Endodermal cell (in vitro differentiated cells): ENCODE measurements at regions not wholly inside any gene's neighbourhood (a gene's known extent, or its start where the extent isn't known, plus 50 kb on each side); places are given as distances from the start of the nearest gene placed in this dataset.

Source experiments
- DNase-seq: peaks from one replicate; pipeline ENCODE4 v3.0.0-alpha.2; 2017
- H3K27ac ChIP-seq: 2 replicates; pipeline ENCODE4 v1.5.1; 2013; ENCODE audit warnings: mild to moderate bottlenecking, low read depth, low read length, moderate library complexity
- H3K27me3 ChIP-seq: 2 replicates; pipeline ENCODE4 v1.6.1; 2013; ENCODE audit warnings: mild to moderate bottlenecking, low read length, moderate library complexity; ENCODE audit not compliant: insufficient read depth, control insufficient read depth, poor library complexity, severe bottlenecking
- H3K36me3 ChIP-seq: 2 replicates; pipeline ENCODE4 v1.7.0; 2013; ENCODE audit warnings: mild to moderate bottlenecking, low read length, moderate library complexity; ENCODE audit not compliant: control insufficient read depth, insufficient read depth
- H3K4me1 ChIP-seq: one replicate; pipeline ENCODE4 v1.7.0; 2013; ENCODE audit warnings: low read length; ENCODE audit not compliant: control insufficient read depth, insufficient read depth
- H3K4me3 ChIP-seq: 2 replicates; pipeline ENCODE4 v1.5.1; 2013; ENCODE audit warnings: mild to moderate bottlenecking, low read length, moderate library complexity
- H3K9ac ChIP-seq: 2 replicates; pipeline ENCODE4 v1.6.1; 2013; ENCODE audit warnings: mild to moderate bottlenecking, low read length, moderate library complexity; ENCODE audit not compliant: poor library complexity, severe bottlenecking; ENCODE audit errors: extremely low read depth
- H3K9me3 ChIP-seq: 2 replicates; pipeline ENCODE4 v1.6.1; 2013; ENCODE audit warnings: mild to moderate bottlenecking, low read length, moderate library complexity; ENCODE audit not compliant: control insufficient read depth
- H3K27ac Mint-ChIP-seq: 2 replicates; pipeline ENCODE4 v1.8.0; 2020; ENCODE audit warnings: mixed read lengths
- H3K27me3 Mint-ChIP-seq: 2 replicates; pipeline ENCODE4 v1.8.0; 2021; ENCODE audit warnings: mild to moderate bottlenecking, mixed read lengths; ENCODE audit not compliant: insufficient read depth
- H3K36me3 Mint-ChIP-seq: 2 replicates; pipeline ENCODE4 v1.8.0; 2020; ENCODE audit warnings: low read depth, mixed read lengths
- H3K4me1 Mint-ChIP-seq: 2 replicates; pipeline ENCODE4 v1.8.0; 2020; ENCODE audit warnings: mixed read lengths
- H3K4me3 Mint-ChIP-seq: 2 replicates; pipeline ENCODE4 v1.8.0; 2020; ENCODE audit warnings: mild to moderate bottlenecking, moderate library complexity, mixed read lengths
- H3K9me3 Mint-ChIP-seq: 2 replicates; pipeline ENCODE4 v1.8.0; 2020; ENCODE audit warnings: mild to moderate bottlenecking, mixed read lengths
- WGBS, 2 experiments: methylation state at CpG; one replicate each; pipeline versions ENCODE4 v1.1.5 to v1.1.7; 2013; ENCODE audit warnings: missing lambda C conversion rate in 2 of 2, mixed read lengths in 1 of 2; ENCODE audit not compliant: insufficient coverage in 1 of 2, insufficient read length in 1 of 2; 5-methylcytosine and 5-hydroxymethylcytosine counted together
- TF ChIP-seq, protein P1 (sequence below): fragments of 200-600 bp; sonication (generic); conservative IDR thresholded peaks from 2 replicates; pipeline ENCODE4 v1.5.0; 2021; ENCODE audit warnings: antibody characterized with exemption, mild to moderate bottlenecking

DNA sequence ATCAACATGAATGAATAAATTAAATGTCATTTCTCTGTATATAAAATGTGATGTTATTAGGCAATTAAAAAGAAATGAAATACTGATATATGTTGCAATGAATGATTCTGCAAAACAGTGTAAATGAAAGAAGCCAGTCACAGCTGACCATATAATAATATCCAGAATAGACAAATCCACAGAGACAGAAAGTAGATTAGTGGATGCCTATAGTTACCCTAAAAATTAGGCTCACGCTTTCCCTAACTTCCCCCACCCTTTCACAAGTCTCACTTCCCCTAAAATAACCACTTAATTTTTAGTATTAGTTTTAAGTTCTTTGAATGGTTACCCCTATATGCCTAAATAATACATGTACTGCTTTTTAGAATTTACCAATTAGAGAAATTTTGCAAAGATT, 348.9 kb upstream of the FAR2 start:
- no peak overlapping the region for H3K27ac ChIP-seq
- H3K4me3 ChIP-seq: no peak overlapping the region
- H3K27me3 ChIP-seq: no peaks in the 10 kb centered on the region
- no peaks in the 10 kb centered on the region for H3K9me3 ChIP-seq
- no peaks in the 10 kb centered on the region for H3K4me1 ChIP-seq
- H3K9ac ChIP-seq: no peak overlapping the region
- Mint-ChIP-seq H3K36me3 (no peaks in the 10 kb centered on the region), H3K4me3 (no peak overlapping the region), H3K9me3 (no peaks in the 10 kb centered on the region), H3K27ac (no peak overlapping the region), H3K27me3 (no peaks in the 10 kb centered on the region), H3K4me1 (peaks cover 2% of the 10 kb centered on the region)
- WGBS, 2 experiments: no CpG with 5 or more reads among the region's 1 CpG
- no peaks in the 10 kb centered on the region for H3K36me3 ChIP-seq
- DNase-seq: no peak
- TF ChIP-seq, protein P1, sequence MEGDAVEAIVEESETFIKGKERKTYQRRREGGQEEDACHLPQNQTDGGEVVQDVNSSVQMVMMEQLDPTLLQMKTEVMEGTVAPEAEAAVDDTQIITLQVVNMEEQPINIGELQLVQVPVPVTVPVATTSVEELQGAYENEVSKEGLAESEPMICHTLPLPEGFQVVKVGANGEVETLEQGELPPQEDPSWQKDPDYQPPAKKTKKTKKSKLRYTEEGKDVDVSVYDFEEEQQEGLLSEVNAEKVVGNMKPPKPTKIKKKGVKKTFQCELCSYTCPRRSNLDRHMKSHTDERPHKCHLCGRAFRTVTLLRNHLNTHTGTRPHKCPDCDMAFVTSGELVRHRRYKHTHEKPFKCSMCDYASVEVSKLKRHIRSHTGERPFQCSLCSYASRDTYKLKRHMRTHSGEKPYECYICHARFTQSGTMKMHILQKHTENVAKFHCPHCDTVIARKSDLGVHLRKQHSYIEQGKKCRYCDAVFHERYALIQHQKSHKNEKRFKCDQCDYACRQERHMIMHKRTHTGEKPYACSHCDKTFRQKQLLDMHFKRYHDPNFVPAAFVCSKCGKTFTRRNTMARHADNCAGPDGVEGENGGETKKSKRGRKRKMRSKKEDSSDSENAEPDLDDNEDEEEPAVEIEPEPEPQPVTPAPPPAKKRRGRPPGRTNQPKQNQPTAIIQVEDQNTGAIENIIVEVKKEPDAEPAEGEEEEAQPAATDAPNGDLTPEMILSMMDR: no peak

DNA sequence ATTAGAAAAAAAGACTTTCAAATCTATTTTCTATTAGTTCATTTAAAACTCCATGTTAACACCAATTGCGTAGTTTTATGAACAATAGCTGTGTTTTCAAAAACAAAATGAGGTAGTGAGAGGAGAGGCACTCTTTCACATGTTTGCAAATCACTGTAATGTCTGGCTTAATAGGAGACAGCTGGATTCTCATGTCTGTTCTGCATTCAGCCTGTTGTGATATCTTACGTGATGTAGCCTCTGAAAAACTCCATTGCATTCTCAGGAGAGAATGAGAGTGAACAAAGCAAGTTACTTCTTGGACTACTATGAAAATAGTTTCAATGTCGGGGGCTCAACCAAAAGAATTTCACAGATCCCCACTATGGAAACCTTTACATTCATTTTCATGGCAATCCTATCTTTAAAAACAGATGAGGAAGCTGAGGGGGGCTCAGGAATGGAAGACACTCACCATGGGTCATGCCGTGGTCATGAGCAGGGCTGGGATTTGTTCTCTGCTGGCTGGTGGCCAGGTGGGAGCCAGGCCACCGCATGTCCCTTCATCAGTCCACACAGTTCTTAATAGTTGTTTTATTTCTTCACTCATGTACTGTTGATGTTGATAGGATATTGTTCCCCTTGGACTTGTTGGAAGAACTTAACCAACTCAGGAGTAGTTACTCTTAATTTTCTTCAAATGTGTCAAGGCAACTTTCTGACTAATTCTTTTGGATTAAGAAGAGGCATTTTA, 346.2 kb upstream of the FAR2 start:
- Mint-ChIP-seq H3K27ac (no peak overlapping the region), H3K27me3 (no peaks in the 10 kb centered on the region), H3K9me3 (peaks cover 1% of the 10 kb centered on the region), H3K4me1 (no peaks in the 10 kb centered on the region), H3K4me3 (no peak overlapping the region), H3K36me3 (no peaks in the 10 kb centered on the region)
- no peaks in the 10 kb centered on the region for H3K4me1 ChIP-seq
- no peak overlapping the region for H3K27ac ChIP-seq
- no peaks in the 10 kb centered on the region for H3K27me3 ChIP-seq
- H3K4me3 ChIP-seq: no peak overlapping the region
- WGBS, 2 experiments: 86 to 90% methylated on average over 1 to 4 of the region's 5 CpGs
- H3K9ac ChIP-seq: no peak overlapping the region
- no peaks in the 10 kb centered on the region for H3K9me3 ChIP-seq
- H3K36me3 ChIP-seq: no peaks in the 10 kb centered on the region
- DNase-seq: no peak
- TF ChIP-seq, protein P1: no peak

DNA sequence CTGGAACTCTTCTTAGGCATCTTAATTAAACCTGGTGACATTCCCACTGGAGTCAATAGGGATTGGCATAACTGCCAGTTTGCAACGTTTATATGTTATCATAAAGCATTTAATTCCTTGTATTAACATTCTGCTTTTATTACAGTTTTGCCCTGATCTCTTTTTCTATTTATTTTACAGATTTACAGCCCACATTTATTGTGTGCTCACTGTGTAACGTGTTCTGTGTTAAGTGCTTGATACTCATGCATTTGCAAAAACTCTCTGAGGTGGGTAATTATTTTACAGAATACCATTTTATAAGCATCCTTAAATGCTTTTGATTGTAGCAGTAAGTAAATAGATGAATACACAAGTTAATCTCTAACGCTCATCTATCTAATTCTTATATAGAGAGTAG, 341.5 kb upstream of the FAR2 start:
- H3K4me1 Mint-ChIP-seq: no peaks in the 10 kb centered on the region
- DNase-seq: no peak
- Histone ChIP-seq H3K4me3 (no peak overlapping the region), H3K27me3 (no peaks in the 10 kb centered on the region), H3K9ac (no peak overlapping the region), H3K36me3 (no peaks in the 10 kb centered on the region), H3K4me1 (no peaks in the 10 kb centered on the region), H3K27ac (no peak overlapping the region), H3K9me3 (peaks cover 30% of the 10 kb centered on the region)
- TF ChIP-seq, protein P1: no peak
- H3K27me3 Mint-ChIP-seq: no peaks in the 10 kb centered on the region
- H3K9me3 Mint-ChIP-seq: peaks cover 31% of the 10 kb centered on the region
- WGBS, 2 experiments: 94% methylated on average over 1 of the region's 3 CpGs; no CpG with 5 or more reads in 1 of the 2 experiments
- H3K4me3 Mint-ChIP-seq: no peak overlapping the region
- peaks cover 2% of the 10 kb centered on the region for H3K36me3 Mint-ChIP-seq
- no peak overlapping the region for H3K27ac Mint-ChIP-seq
